Stomach (tissue), 4 donors: ENCODE measurements at regions not wholly inside any gene's neighbourhood (a gene's known extent, or its start where the extent isn't known, plus 50 kb on each side); places are given as distances from the start of the nearest gene placed in this dataset.

ENCODE experiments used
- CTCF ChIP-seq, 7 experiments: fragments of 450-650 bp in 4 of 7; fragments of 200-600 bp in 3 of 7; sonication (generic) in 3 of 7; IDR thresholded peaks; one replicate each; pipeline ENCODE4 v1.5.1; 2016 to 2019; ENCODE audit warnings: antibody characterized with exemption in 7 of 7, control low read depth in 2 of 7, mild to moderate bottlenecking in 1 of 7
- POLR2A ChIP-seq, 4 donors: fragments of 450-650 bp; IDR thresholded peaks; one replicate each; pipeline ENCODE4 v1.6.1; 2016; ENCODE audit warnings: antibody characterized with exemption in 4 of 4, control low read depth in 2 of 4, mild to moderate bottlenecking in 1 of 4, moderate library complexity in 1 of 4

GRCh38 chr10:8563478-8563877 lies 509.0 kb downstream of the GATA3 start:
- no peak for TF ChIP-seq POLR2A (IDR thresholded peaks at IDR 0.05)
- no peak for TF ChIP-seq CTCF (IDR thresholded peaks at IDR 0.05)
